Adipocyte (in vitro differentiated cells): ENCODE measurements at regions not wholly inside any gene's neighbourhood (a gene's known extent, or its start where the extent isn't known, plus 50 kb on each side); places are given as distances from the start of the nearest gene placed in this dataset.

Source experiments
- DNase-seq: peaks from one replicate; pipeline ENCODE4 v3.0.0-alpha.2; 2015; ENCODE audit warnings: low read depth
- H3K27me3 ChIP-seq: replicated peaks from 2 replicates; pipeline ENCODE4 v1.7.0; 2013; ENCODE audit warnings: mild to moderate bottlenecking, low read length, moderate library complexity; ENCODE audit not compliant: control insufficient read depth, insufficient read depth
- H3K36me3 ChIP-seq: 2 replicates; pipeline ENCODE4 v1.7.0; 2013; ENCODE audit warnings: low read length, mild to moderate bottlenecking, moderate library complexity; ENCODE audit not compliant: control insufficient read depth, insufficient read depth, severe bottlenecking
- H3K4me1 ChIP-seq: 2 replicates; pipeline ENCODE4 v1.7.0; 2013; ENCODE audit warnings: mild to moderate bottlenecking, low read length, moderate library complexity; ENCODE audit not compliant: control insufficient read depth, insufficient read depth
- H3K4me3 ChIP-seq: 2 replicates; pipeline ENCODE4 v1.7.0; 2013; ENCODE audit warnings: mild to moderate bottlenecking, low read length, moderate library complexity
- H3K9ac ChIP-seq: 2 replicates; pipeline ENCODE4 v1.7.0; 2013; ENCODE audit warnings: mild to moderate bottlenecking, low read length, moderate library complexity
- H3K9me3 ChIP-seq: 2 replicates; pipeline ENCODE4 v1.7.0; 2013; ENCODE audit warnings: mild to moderate bottlenecking, low read length, moderate library complexity; ENCODE audit not compliant: control insufficient read depth

- no peak for DNase-seq
- no peaks in the 10 kb centered on the region for H3K36me3 ChIP-seq
- H3K4me1 ChIP-seq: peaks cover 12% of the 10 kb centered on the region
- H3K4me3 ChIP-seq: no peak overlapping the region
- peaks cover 50% of the 10 kb centered on the region for H3K27me3 ChIP-seq
- no peaks in the 10 kb centered on the region for H3K9me3 ChIP-seq
- H3K9ac ChIP-seq: no peak overlapping the region
Observed at GRCh38 chr11:119992171-119993051, 145.5 kb downstream of the TRIM29 start.

GRCh38 chr11:119991669-119992068, 146.2 kb downstream of the TRIM29 start:
- Histone ChIP-seq H3K4me3 (no peak overlapping the region), H3K27me3 (peaks cover 43% of the 10 kb centered on the region), H3K9me3 (no peaks in the 10 kb centered on the region), H3K36me3 (no peaks in the 10 kb centered on the region), H3K9ac (no peak overlapping the region), H3K4me1 (peaks cover 12% of the 10 kb centered on the region)
- no peak for DNase-seq

- H3K36me3 ChIP-seq: no peaks in the 10 kb centered on the region
- peaks cover 12% of the 10 kb centered on the region for H3K4me1 ChIP-seq
- no peaks in the 10 kb centered on the region for H3K9me3 ChIP-seq
- DNase-seq: no peak
- H3K27me3 ChIP-seq: peaks cover 39% of the 10 kb centered on the region
- H3K4me3 ChIP-seq: no peak overlapping the region
- H3K9ac ChIP-seq: peak overlapping the region; percentile 49
Observed at GRCh38 chr11:119991022-119991404, 146.9 kb downstream of the TRIM29 start.

- Histone ChIP-seq H3K27me3 (peaks cover 39% of the 10 kb centered on the region), H3K9me3 (no peaks in the 10 kb centered on the region), H3K36me3 (no peaks in the 10 kb centered on the region), H3K4me3 (no peak overlapping the region), H3K4me1 (peaks cover 12% of the 10 kb centered on the region), H3K9ac (peak overlapping the region; percentile 49)
- DNase-seq: no peak
Observed at GRCh38 chr11:119990309-119991021, 147.4 kb downstream of the TRIM29 start.

GRCh38 chr11:119989159-119989821, 148.6 kb downstream of the TRIM29 start:
- no peak overlapping the region for H3K9ac ChIP-seq
- no peak for DNase-seq

GRCh38 chr11:119985551-119985950, 152.4 kb downstream of the TRIM29 start:
- H3K4me1 ChIP-seq: peaks cover 26% of the 10 kb centered on the region
- DNase-seq: no peak
- H3K4me3 ChIP-seq: no peak overlapping the region
- H3K9ac ChIP-seq: no peak overlapping the region
- H3K9me3 ChIP-seq: no peaks in the 10 kb centered on the region
- peaks cover 27% of the 10 kb centered on the region for H3K27me3 ChIP-seq
- H3K36me3 ChIP-seq: no peaks in the 10 kb centered on the region

More at GRCh38 chr11:119989159-119989821, 148.6 kb downstream of the TRIM29 start:
- Histone ChIP-seq H3K9me3 (no peaks in the 10 kb centered on the region), H3K27me3 (peaks cover 36% of the 10 kb centered on the region), H3K4me3 (no peak overlapping the region), H3K4me1 (peaks cover 18% of the 10 kb centered on the region), H3K36me3 (no peaks in the 10 kb centered on the region)

- H3K27me3 ChIP-seq: peaks cover 33% of the 10 kb centered on the region
- no peak overlapping the region for H3K9ac ChIP-seq
- H3K4me3 ChIP-seq: no peak overlapping the region
- no peaks in the 10 kb centered on the region for H3K36me3 ChIP-seq
- no peaks in the 10 kb centered on the region for H3K9me3 ChIP-seq
- DNase-seq: no peak
- peaks cover 19% of the 10 kb centered on the region for H3K4me1 ChIP-seq
Observed at GRCh38 chr11:119983816-119984215, 154.1 kb downstream of the TRIM29 start.

GRCh38 chr11:119983240-119983732, 154.6 kb downstream of the TRIM29 start:
- H3K4me1 ChIP-seq: peaks cover 19% of the 10 kb centered on the region
- no peak overlapping the region for H3K4me3 ChIP-seq
- peaks cover 33% of the 10 kb centered on the region for H3K27me3 ChIP-seq
- H3K9me3 ChIP-seq: no peaks in the 10 kb centered on the region
- H3K9ac ChIP-seq: no peak overlapping the region
- H3K36me3 ChIP-seq: no peaks in the 10 kb centered on the region
- DNase-seq: no peak

- H3K9me3 ChIP-seq: no peaks in the 10 kb centered on the region
- no peak overlapping the region for H3K9ac ChIP-seq
- H3K4me3 ChIP-seq: no peak overlapping the region
- DNase-seq: no peak
- H3K4me1 ChIP-seq: peaks cover 19% of the 10 kb centered on the region
- H3K36me3 ChIP-seq: no peaks in the 10 kb centered on the region
- H3K27me3 ChIP-seq: peaks cover 37% of the 10 kb centered on the region
Observed at GRCh38 chr11:119982517-119983239, 155.2 kb downstream of the TRIM29 start.

GRCh38 chr11:119980431-119980830, 157.5 kb downstream of the TRIM29 start:
- no peak overlapping the region for H3K4me3 ChIP-seq
- no peaks in the 10 kb centered on the region for H3K36me3 ChIP-seq
- H3K9me3 ChIP-seq: no peaks in the 10 kb centered on the region
- H3K9ac ChIP-seq: no peak overlapping the region
- H3K27me3 ChIP-seq: peaks cover 54% of the 10 kb centered on the region
- peaks cover 19% of the 10 kb centered on the region for H3K4me1 ChIP-seq
- no peak for DNase-seq
